A549 (cell line): ENCODE measurements at regions not wholly inside any gene's neighbourhood (a gene's known extent, or its start where the extent isn't known, plus 50 kb on each side); places are given as distances from the start of the nearest gene placed in this dataset.

Experiments used
- CEBPB ChIP-seq, 2 experiments: fragments of >200 bp in 1 of 2; sonication (Bioruptor Twin) in 1 of 2; formaldehyde crosslinking in 1 of 2; IDR thresholded peaks; 2 replicates each; pipeline ENCODE4 v1.6.1; 2012 to 2016
- CTCF ChIP-seq: fragments of >200 bp; sonication (Bioruptor Twin); formaldehyde crosslinking; IDR thresholded peaks from 3 replicates; pipeline ENCODE4 v1.5.1; 2016
- POLR2A ChIP-seq: IDR thresholded peaks from 2 replicates; pipeline ENCODE4 v1.6.1; 2012; ENCODE audit warnings: mild to moderate bottlenecking, low read length
- REST ChIP-seq: fragments of 200-600 bp; sonication (generic); IDR thresholded peaks from 2 replicates; pipeline ENCODE4 v1.6.1; 2016; ENCODE audit warnings: antibody characterized with exemption, mild to moderate bottlenecking, moderate library complexity

- TF ChIP-seq REST (no peak), CEBPB (IDR thresholded peaks at IDR 0.05) (no peak), CTCF (no peak), POLR2A (no peak)
Observed at GRCh38 chr10:124324451-124324850, 94.3 kb downstream of the OAT start.
